PFSK-1 (cell line): ENCODE measurements at regions not wholly inside any gene's neighbourhood (a gene's known extent, or its start where the extent isn't known, plus 50 kb on each side); places are given as distances from the start of the nearest gene placed in this dataset.

Source experiments
- FOXP2 ChIP-seq: optimal IDR thresholded peaks from 2 replicates; pipeline ENCODE3; 2011; ENCODE audit warnings: borderline replicate concordance, control low read depth, inconsistent platforms; ENCODE audit not compliant: insufficient read depth; ENCODE audit errors: extremely low read length, extremely low read depth
- POLR2AphosphoS5 ChIP-seq: IDR thresholded peaks from 2 replicates; pipeline ENCODE4 v1.6.1; 2012; ENCODE audit warnings: low read depth, mild to moderate bottlenecking, control low read depth, low read length, moderate library complexity
- REST ChIP-seq, 2 experiments: IDR thresholded peaks; 2 replicates each; pipeline versions ENCODE4 v1.6.1 to v1.8.0; 2011 to 2012; ENCODE audit warnings: low read depth in 2 of 2, low read length in 2 of 2, control low read depth in 1 of 2, inconsistent platforms in 1 of 2, mild to moderate bottlenecking in 1 of 2, moderate library complexity in 1 of 2; ENCODE audit not compliant: insufficient read depth in 1 of 2
- SIN3A ChIP-seq: IDR thresholded peaks from 2 replicates; pipeline ENCODE4 v1.6.1; 2012; ENCODE audit warnings: mild to moderate bottlenecking, low read length, moderate library complexity, borderline replicate concordance; ENCODE audit not compliant: insufficient read depth
- TAF1 ChIP-seq: IDR thresholded peaks from 2 replicates; pipeline ENCODE4 v1.6.1; 2012; ENCODE audit warnings: low read length, control low read depth, borderline replicate concordance; ENCODE audit not compliant: insufficient read depth

DNA sequence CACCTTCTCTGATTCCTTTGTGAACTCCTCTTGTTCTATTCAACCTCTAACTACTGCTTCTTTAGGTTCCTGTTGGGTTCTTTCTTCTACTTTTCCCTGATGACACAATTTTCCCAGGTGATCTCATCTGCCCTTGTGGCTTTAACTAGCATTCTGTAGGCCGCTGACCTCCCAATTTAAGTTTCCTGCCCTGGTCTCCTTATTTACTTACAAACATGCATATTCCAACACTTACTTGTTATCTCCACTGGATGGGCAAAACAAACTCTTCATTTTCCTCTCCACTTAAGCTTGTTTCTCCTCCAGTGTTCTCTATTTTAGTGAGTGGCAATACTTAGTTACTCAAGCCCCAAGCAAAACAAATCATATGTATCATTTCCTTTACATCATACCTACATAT is 734.5 kb downstream of the METTL15 start:
- TF ChIP-seq FOXP2 (no peak), SIN3A (no peak), REST (IDR thresholded peaks at IDR 0.05; ENCODE audit: insufficient read depth in 1 of 2, low read depth in 2 of 2, low read length in 2 of 2) (no peak), POLR2AphosphoS5 (no peak), TAF1 (no peak)

- TF ChIP-seq REST (IDR thresholded peaks at IDR 0.05; ENCODE audit: insufficient read depth in 1 of 2, low read depth in 2 of 2, low read length in 2 of 2) (no peak), SIN3A (no peak), POLR2AphosphoS5 (no peak), FOXP2 (no peak), TAF1 (no peak)
These were observed 730.6 kb downstream of the METTL15 start for GRCh38 chr11:28838741-28839140.

GRCh38 chr11:28837599-28837998 is 729.4 kb downstream of the METTL15 start:
- TF ChIP-seq TAF1 (no peak), SIN3A (no peak), POLR2AphosphoS5 (no peak), FOXP2 (no peak), REST (IDR thresholded peaks at IDR 0.05; ENCODE audit: insufficient read depth in 1 of 2, low read depth in 2 of 2, low read length in 2 of 2) (no peak)

- no peak for TF ChIP-seq REST (IDR thresholded peaks at IDR 0.05; ENCODE audit: insufficient read depth in 1 of 2, low read depth in 2 of 2, low read length in 2 of 2)
- no peak for TF ChIP-seq POLR2AphosphoS5
- no peak for TF ChIP-seq SIN3A
- no peak for TF ChIP-seq FOXP2
- no peak for TF ChIP-seq TAF1
These were observed 728.3 kb downstream of the METTL15 start for GRCh38 chr11:28836285-28837081.
